MM.1S (cell line): ENCODE measurements at regions not wholly inside any gene's neighbourhood (a gene's known extent, or its start where the extent isn't known, plus 50 kb on each side); places are given as distances from the start of the nearest gene placed in this dataset.

ENCODE experiments used
- CTCF ChIP-seq: fragments of 300-600 bp; sonication (generic); IDR thresholded peaks from 2 replicates; pipeline ENCODE4 v1.5.1; 2016; ENCODE audit warnings: antibody characterized with exemption, low read length, mixed read lengths
- EZH2 ChIP-seq: fragments of 300-600 bp; sonication (generic); optimal IDR thresholded peaks from 2 replicates; pipeline ENCODE3; 2017; ENCODE audit warnings: low read depth, mild to moderate bottlenecking, antibody characterized with exemption, low read length, mixed read lengths
- EZH2phosphoT487 ChIP-seq: fragments of 300-600 bp; sonication (generic); IDR thresholded peaks from 2 replicates; pipeline ENCODE4 v1.6.1; 2018; ENCODE audit warnings: antibody characterized with exemption, low read length

GRCh38 chr2:23091900-23092299 is 293.1 kb upstream of the KLHL29 start:
- no peak for TF ChIP-seq CTCF
- TF ChIP-seq EZH2 = no peak
- no peak for TF ChIP-seq EZH2phosphoT487
